ENCODE measurements at regions not wholly inside any gene's neighbourhood (a gene's known extent, or its start where the extent isn't known, plus 50 kb on each side); places are given as distances from the start of the nearest gene placed in this dataset.

- no peak for DNase-seq (ENCODE audit: low spot score)
Measured at GRCh38 chr2:67709835-67710234, 312.7 kb downstream of the ETAA1 start.

GRCh38 chr2:67712484-67712883 is 315.4 kb downstream of the ETAA1 start:
- no peak for DNase-seq (ENCODE audit: low spot score)

- no peak for DNase-seq (ENCODE audit: low spot score)
Measured at GRCh38 chr2:67713376-67713775, 316.2 kb downstream of the ETAA1 start.

- DNase-seq (ENCODE audit: low spot score): no peak
Measured at GRCh38 chr2:67716895-67717396, 319.8 kb downstream of the ETAA1 start.

DNA sequence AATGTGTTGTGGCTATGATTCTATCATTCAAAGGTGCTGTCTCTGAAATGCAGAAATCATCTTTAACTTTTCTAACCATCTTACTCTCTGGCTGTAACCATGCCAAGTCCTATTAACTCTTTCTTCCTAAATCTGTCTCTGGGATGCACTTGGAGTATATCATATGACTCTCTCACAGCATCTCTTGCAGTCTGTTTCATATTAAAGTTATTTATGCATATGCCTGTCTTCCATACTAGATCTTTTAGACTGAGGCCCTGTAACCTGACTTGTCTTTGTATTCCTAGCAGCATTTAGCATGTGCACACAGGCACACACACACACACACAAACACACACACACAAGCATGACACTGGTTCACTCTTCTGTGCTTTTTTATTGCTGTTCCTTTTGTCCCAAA is 320.6 kb downstream of the ETAA1 start:
- DNase-seq (ENCODE audit: low spot score): no peak

DNA sequence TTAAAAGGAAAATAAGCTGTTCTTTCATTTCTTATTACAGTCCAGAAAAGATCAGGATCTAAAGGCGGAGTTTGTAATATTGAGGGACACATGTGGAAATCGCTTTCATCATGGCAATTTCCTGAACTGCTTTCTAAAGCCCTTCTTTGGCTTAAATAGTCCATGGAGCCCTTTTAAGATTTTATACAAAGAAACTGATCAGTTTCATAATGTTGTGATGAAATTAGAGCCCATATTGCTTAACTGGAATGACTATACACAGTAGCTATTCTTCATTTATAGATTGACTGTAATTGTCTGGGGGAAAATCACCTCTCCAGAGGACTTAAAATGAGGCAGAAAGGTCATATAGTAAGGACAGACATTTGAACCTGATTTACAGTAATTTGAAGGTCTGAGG is 322.2 kb downstream of the ETAA1 start:
- DNase-seq (ENCODE audit: low spot score): no peak

DNA sequence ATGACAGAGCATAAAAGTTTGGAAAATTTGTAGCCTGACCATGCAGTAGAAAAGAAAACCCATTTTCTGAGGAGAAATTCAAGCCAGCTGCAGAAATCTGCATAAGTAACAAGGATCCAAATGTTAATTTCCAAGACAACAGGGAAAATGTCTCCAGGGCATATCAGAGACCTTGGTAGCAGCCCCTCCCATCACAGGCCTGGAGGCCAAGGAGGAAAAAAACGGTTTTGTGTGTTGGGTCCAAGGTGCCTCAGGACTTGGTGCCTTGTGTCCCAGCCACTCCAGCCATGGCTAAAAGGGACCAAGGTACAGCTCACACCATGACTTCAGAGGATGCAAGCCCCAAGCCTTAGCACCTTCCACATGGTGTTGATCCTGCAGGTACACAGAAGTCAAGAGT is 324.4 kb downstream of the ETAA1 start:
- DNase-seq (ENCODE audit: low spot score): no peak

DNA sequence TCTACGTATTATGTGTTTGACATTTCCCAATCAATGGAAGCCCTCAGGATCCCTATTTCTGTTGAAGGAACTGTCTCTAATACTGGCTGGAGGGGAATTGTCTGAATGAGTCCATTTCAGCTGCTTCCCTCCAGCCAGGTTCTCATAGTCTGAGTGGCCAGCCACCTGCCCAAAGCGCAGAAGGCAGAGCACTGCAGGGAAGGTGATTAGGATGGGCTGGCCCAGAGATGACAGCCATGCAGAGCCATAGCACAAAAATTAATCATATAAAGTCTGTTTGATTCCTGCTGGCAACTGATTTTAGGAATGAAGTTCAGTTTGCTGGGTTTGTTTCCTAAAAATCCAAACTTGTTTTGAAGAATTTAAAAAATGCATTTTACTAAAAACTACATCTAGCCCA is 327.1 kb downstream of the ETAA1 start:
- DNase-seq (ENCODE audit: low spot score): no peak

GRCh38 chr2:67725731-67726130 is 328.6 kb downstream of the ETAA1 start:
- DNase-seq (ENCODE audit: low spot score): no peak

- no peak for DNase-seq (ENCODE audit: low spot score)
Measured at GRCh38 chr2:67726416-67726815, 329.3 kb downstream of the ETAA1 start.

DNA sequence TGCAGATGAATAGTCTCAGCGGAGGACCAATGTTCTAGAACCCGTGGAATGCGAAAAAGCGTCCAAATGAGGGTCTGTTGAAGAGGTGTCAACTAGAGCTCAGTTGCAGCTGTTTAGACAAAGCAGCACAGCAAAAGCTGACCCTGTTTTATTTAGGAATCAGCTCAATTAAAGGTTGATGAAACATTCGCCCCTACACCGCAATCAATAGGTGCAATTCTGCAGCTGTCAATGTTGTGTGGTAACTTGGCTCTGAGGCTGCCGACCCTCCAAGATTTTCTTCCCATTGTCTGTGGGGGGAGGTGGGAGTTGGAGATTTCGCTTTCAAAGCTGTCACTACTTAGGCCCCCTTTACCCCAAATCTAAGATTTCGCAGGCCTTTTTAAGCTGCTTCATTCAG is 330.0 kb downstream of the ETAA1 start:
- no peak for DNase-seq (ENCODE audit: low spot score)

- DNase-seq (ENCODE audit: low spot score): no peak
Measured at GRCh38 chr2:67727623-67728022, 330.5 kb downstream of the ETAA1 start.

DNA sequence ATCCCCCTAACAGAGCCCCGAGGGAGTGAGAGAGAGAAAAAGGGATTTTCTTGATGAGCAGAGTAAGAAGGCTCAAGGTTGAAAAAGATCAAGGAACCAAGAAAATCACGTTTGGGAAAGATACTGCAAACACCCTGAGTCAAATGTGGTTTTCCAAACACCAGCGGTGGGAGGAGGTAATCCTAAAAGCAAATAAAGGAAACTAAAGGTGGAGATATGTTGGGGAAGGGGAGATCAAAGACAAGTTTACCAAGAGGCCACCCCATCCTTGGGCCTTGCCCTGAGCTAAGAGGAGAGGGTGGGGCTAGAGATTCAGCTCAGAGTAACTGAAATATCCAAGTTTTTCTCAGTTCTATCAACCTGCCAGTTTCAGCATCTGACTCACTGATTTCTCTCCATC is 332.3 kb downstream of the ETAA1 start:
- no peak for DNase-seq (ENCODE audit: low spot score)

- DNase-seq (ENCODE audit: low spot score): no peak
Measured at GRCh38 chr2:67733517-67733916, 329.3 kb downstream of the C1D start.

DNA sequence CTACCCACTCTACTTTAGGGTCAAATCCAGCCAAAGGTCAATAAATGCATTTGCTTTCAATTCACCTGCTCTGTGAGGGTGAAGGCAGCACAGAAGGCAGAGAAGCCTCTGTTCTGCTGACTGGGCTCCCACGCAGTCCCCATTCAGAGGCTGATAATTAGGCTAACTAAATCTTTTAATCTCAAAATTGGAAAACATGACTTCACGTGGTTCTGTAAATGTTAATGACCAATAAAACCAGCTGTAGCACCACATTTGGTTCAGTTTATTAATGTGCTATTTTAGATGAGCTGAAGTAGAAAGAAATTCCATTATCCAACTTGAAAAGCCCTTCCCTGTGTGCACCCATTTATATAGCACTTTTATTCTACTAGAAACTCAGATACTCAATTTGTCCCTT is 310.6 kb downstream of the C1D start:
- no peak for DNase-seq (ENCODE audit: low spot score)

- DNase-seq (ENCODE audit: low spot score): no peak
Measured at GRCh38 chr2:67752969-67753368, 309.8 kb downstream of the C1D start.

DNA sequence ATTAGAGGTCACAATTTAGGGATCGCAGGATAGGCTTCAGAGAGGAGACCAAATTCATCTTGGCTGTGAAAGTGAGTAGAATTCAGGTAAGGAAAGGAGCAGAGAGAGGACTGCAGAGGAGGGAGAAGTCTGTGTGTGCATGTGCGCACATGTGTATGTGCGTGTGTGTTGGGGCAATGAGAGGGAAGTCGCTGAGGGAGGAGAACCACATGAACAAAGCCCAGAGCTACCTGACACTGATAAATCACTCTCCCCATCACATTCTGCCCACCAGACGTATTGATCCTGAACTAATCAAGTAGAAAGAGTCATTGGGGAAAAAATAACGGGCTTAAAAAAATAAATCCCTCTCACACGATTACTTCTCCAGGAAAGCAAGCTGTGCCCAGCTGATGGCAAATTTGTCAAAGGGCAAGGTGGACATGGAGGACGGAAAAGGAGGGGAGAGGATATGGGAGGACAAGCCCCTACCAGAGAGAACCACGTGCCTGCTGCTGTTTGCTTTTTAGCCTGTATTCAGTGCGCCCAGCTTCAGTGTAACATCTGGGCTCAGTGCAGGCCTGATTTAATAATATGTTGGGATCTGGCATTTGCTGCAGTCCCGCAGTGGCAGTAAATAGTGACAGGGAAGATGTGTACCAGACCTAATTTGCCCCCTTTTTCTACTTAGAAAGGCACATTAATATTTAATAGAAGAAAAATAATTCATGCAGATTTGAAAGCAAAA is 307.5 kb downstream of the C1D start:
- DNase-seq (ENCODE audit: low spot score): no peak

- no peak for DNase-seq (ENCODE audit: low spot score)
Measured at GRCh38 chr2:67760995-67761394, 301.8 kb downstream of the C1D start.

DNA sequence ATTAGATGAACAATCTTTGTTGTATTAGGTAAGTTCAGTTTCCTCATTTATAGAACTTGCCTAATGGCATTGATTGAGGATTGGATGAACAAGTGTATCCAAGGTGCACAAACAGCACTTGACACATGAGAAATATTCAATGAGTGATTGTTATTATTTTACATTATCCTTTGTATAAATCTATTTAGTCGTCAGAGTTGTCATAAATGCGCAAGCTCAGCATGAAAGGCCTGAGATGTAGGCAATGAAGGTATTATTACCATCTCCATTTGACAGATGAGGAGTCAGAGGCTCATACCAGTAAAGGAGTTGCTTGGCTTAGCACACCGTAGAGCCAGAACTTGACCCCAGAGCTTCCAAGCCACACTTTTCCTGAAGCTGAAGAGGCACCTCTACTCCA is 291.4 kb downstream of the C1D start:
- no peak for DNase-seq (ENCODE audit: low spot score)

GRCh38 chr2:67772216-67773170 is 290.3 kb downstream of the C1D start:
- no peak for DNase-seq (ENCODE audit: low spot score)

GRCh38 chr2:67773851-67774250 is 289.0 kb downstream of the C1D start:
- no peak for DNase-seq (ENCODE audit: low spot score)

DNA sequence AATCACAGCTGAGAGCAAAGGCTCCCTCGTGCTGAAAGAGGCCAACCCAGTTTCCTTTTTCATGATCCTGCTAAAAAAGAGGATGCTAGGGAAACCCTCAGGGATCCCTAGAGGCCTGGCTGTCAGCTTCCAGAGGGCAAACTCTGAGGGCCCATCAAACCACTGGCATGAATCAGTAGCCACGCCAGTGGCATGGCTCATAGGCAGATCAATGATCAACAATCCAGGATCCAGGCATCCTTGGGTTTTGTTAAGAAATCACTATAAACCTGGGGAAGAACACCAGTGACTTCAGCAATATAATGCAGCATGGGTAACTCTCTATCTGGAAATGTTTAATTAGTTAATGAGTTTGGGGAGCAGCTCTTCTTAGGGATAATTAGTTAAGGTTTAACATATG is 286.5 kb downstream of the C1D start:
- no peak for DNase-seq (ENCODE audit: low spot score)

GRCh38 chr2:67777010-67777409 is 285.8 kb downstream of the C1D start:
- no peak for DNase-seq (ENCODE audit: low spot score)

Measured in CD4-positive, alpha-beta T cell treated with Interleukin-2 at 100 ng/mL for 4 hours (primary cell).